ENCODE measurements at regions not wholly inside any gene's neighbourhood (a gene's known extent, or its start where the extent isn't known, plus 50 kb on each side); places are given as distances from the start of the nearest gene placed in this dataset.

DNA sequence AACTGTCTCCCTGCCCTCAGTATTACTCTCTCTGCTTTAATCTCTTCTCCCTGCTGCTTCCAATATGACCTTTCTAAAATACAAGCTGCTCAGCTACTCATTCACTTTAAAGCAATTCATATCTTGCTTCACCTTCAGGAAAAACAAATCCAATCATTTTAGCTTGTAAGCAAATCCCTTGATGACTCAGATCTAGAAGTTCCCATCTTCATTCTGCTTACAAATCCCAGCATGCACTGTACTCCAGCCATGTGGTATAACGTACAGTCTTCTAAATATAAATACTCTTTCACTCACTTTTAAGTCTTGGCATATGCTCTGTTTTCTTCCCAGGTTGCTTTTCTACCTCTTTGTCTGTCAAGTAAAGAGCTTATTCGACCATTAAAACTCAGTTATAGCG, 1009.1 kb upstream of the SEMA6D start:
- Histone ChIP-seq H2AFZ (ENCODE audit: low read length) (no peak overlapping the region), H3K36me3 (ENCODE audit: insufficient read depth, low read length) (no peaks in the 10 kb centered on the region), H3K9ac (ENCODE audit: low read length) (no peak overlapping the region), H3K4me1 (ENCODE audit: insufficient read depth, low read length, severe bottlenecking) (no peaks in the 10 kb centered on the region), H3K27me3 (ENCODE audit: insufficient read depth, low read length) (no peaks in the 10 kb centered on the region), H3F3A (ENCODE audit: insufficient read depth, low read length) (no peaks in the 10 kb centered on the region), H3K9me3 (ENCODE audit: low read length) (no peaks in the 10 kb centered on the region), H3K27ac (ENCODE audit: low read depth, low read length, poor library complexity, severe bottlenecking) (no peak overlapping the region), H3K9me2 (ENCODE audit: low read depth, low read length) (no peaks in the 10 kb centered on the region), H3K79me2 (ENCODE audit: insufficient read depth, low read length) (no peaks in the 10 kb centered on the region), H3K4me2 (ENCODE audit: low read length) (no peak overlapping the region), H3K4me3 (ENCODE audit: low read depth, low read length, poor library complexity, severe bottlenecking) (no peak overlapping the region), H4K20me1 (ENCODE audit: insufficient read depth, low read length) (no peaks in the 10 kb centered on the region)
- TF ChIP-seq, protein P1, sequence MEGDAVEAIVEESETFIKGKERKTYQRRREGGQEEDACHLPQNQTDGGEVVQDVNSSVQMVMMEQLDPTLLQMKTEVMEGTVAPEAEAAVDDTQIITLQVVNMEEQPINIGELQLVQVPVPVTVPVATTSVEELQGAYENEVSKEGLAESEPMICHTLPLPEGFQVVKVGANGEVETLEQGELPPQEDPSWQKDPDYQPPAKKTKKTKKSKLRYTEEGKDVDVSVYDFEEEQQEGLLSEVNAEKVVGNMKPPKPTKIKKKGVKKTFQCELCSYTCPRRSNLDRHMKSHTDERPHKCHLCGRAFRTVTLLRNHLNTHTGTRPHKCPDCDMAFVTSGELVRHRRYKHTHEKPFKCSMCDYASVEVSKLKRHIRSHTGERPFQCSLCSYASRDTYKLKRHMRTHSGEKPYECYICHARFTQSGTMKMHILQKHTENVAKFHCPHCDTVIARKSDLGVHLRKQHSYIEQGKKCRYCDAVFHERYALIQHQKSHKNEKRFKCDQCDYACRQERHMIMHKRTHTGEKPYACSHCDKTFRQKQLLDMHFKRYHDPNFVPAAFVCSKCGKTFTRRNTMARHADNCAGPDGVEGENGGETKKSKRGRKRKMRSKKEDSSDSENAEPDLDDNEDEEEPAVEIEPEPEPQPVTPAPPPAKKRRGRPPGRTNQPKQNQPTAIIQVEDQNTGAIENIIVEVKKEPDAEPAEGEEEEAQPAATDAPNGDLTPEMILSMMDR (IDR thresholded peaks at IDR 0.05; ENCODE audit: low read length): no peak
- no peak for TF ChIP-seq EZH2 (IDR thresholded peaks at IDR 0.05; ENCODE audit: borderline replicate concordance, low read length)

DNA sequence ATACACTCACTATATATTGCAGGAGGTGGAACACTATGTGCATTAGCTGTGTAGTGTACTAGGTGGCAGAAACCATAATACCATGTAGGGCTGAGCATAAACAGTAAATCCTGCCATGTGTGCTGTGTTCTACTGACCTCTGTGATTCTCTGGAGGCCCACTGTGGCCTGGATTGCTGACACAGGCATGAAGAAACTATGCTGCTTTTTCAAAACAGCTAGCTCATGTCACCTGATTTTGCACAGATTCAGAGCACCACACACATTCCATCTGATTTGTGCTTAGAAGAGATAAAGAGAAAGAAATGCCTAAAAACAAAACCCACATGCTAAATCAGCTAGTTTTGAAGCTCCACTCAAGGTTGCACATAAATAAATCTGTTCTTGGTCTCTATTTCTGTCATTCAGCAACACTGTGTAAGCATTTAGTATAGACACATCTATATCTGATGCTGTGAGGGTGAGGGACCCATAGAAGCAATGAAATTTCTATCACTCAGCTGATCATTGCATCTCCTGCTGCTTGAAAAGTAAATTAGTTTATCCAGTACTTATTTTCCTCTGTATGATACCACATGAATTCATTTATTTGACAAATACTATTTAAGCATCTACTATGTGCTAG, 1007.7 kb upstream of the SEMA6D start:
- no peaks in the 10 kb centered on the region for H3K36me3 ChIP-seq (ENCODE audit: insufficient read depth, low read length)
- H2AFZ ChIP-seq (ENCODE audit: low read length): no peak overlapping the region
- no peaks in the 10 kb centered on the region for H3K4me1 ChIP-seq (ENCODE audit: insufficient read depth, low read length, severe bottlenecking)
- H3F3A ChIP-seq (ENCODE audit: insufficient read depth, low read length): no peaks in the 10 kb centered on the region
- H3K4me3 ChIP-seq (ENCODE audit: low read depth, low read length, poor library complexity, severe bottlenecking): no peak overlapping the region
- TF ChIP-seq EZH2 (IDR thresholded peaks at IDR 0.05; ENCODE audit: borderline replicate concordance, low read length): no peak
- TF ChIP-seq, protein P1 (IDR thresholded peaks at IDR 0.05; ENCODE audit: low read length): no peak
- no peak overlapping the region for H3K27ac ChIP-seq (ENCODE audit: low read depth, low read length, poor library complexity, severe bottlenecking)
- no peaks in the 10 kb centered on the region for H4K20me1 ChIP-seq (ENCODE audit: insufficient read depth, low read length)
- no peaks in the 10 kb centered on the region for H3K27me3 ChIP-seq (ENCODE audit: insufficient read depth, low read length)
- no peak overlapping the region for H3K9ac ChIP-seq (ENCODE audit: low read length)
- no peaks in the 10 kb centered on the region for H3K9me2 ChIP-seq (ENCODE audit: low read depth, low read length)
- H3K79me2 ChIP-seq (ENCODE audit: insufficient read depth, low read length): no peaks in the 10 kb centered on the region
- H3K4me2 ChIP-seq (ENCODE audit: low read length): no peak overlapping the region
- H3K9me3 ChIP-seq (ENCODE audit: low read length): no peaks in the 10 kb centered on the region

DNA sequence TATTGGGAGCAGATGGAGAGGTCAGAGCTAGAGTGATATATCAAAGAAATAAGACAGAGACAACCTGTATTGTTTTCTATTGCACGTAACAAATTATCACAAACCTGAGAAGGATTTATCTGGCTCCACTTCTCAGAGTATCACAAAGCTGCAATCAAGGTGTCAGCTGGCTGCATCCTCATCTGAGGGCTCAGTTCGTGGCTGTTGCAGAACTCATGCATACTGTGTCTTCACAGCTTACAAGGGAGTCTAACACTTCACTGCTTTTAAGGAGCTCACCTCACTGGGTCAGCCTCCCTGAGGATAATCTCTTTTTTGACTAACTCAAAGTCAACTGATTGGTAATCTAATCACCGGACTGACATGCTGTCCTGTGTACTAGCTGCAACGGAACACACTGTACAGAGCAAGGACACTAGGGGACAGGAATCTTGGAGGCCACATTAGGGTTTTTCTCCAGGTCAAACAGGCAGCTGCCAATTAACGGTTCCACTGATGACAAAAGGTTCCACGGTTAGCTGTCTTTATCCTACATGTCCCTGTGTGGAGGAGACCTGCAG, 1006.8 kb upstream of the SEMA6D start:
- Histone ChIP-seq H4K20me1 (ENCODE audit: insufficient read depth, low read length) (no peaks in the 10 kb centered on the region), H3K9ac (ENCODE audit: low read length) (no peak overlapping the region), H3K36me3 (ENCODE audit: insufficient read depth, low read length) (no peaks in the 10 kb centered on the region), H3F3A (ENCODE audit: insufficient read depth, low read length) (no peaks in the 10 kb centered on the region), H3K9me2 (ENCODE audit: low read depth, low read length) (no peaks in the 10 kb centered on the region), H3K4me2 (ENCODE audit: low read length) (no peak overlapping the region), H2AFZ (ENCODE audit: low read length) (no peak overlapping the region), H3K9me3 (ENCODE audit: low read length) (no peaks in the 10 kb centered on the region), H3K4me3 (ENCODE audit: low read depth, low read length, poor library complexity, severe bottlenecking) (no peak overlapping the region), H3K79me2 (ENCODE audit: insufficient read depth, low read length) (no peaks in the 10 kb centered on the region), H3K27me3 (ENCODE audit: insufficient read depth, low read length) (no peaks in the 10 kb centered on the region), H3K27ac (ENCODE audit: low read depth, low read length, poor library complexity, severe bottlenecking) (no peak overlapping the region), H3K4me1 (ENCODE audit: insufficient read depth, low read length, severe bottlenecking) (no peaks in the 10 kb centered on the region)
- no peak for TF ChIP-seq EZH2 (IDR thresholded peaks at IDR 0.05; ENCODE audit: borderline replicate concordance, low read length)
- TF ChIP-seq, protein P1 (IDR thresholded peaks at IDR 0.05; ENCODE audit: low read length): no peak
